ENCODE measurements at regions not wholly inside any gene's neighbourhood (a gene's known extent, or its start where the extent isn't known, plus 50 kb on each side); places are given as distances from the start of the nearest gene placed in this dataset.

DNA sequence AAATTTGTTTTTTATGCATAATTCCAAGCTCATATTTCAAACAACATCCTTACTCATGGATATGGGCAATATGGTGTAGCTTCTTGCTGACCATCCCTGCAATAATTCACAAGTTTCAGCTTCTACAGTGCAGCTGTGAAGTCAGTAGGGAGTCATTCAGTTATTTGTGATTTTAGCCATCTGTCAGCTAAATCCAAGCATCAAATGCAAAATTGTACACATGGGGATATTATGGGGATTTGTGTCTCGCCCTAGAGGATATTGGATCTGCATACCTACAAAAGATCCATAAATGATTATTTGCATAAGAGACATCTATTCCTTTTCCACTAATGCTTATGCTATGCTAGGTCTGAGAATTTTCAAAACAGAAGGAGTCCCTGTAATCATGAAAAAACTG is 217.9 kb upstream of the SLITRK5 start:
- TF ChIP-seq, protein P1, sequence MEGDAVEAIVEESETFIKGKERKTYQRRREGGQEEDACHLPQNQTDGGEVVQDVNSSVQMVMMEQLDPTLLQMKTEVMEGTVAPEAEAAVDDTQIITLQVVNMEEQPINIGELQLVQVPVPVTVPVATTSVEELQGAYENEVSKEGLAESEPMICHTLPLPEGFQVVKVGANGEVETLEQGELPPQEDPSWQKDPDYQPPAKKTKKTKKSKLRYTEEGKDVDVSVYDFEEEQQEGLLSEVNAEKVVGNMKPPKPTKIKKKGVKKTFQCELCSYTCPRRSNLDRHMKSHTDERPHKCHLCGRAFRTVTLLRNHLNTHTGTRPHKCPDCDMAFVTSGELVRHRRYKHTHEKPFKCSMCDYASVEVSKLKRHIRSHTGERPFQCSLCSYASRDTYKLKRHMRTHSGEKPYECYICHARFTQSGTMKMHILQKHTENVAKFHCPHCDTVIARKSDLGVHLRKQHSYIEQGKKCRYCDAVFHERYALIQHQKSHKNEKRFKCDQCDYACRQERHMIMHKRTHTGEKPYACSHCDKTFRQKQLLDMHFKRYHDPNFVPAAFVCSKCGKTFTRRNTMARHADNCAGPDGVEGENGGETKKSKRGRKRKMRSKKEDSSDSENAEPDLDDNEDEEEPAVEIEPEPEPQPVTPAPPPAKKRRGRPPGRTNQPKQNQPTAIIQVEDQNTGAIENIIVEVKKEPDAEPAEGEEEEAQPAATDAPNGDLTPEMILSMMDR (IDR thresholded peaks at IDR 0.05): no peak
- no peak for TF ChIP-seq ZFX (IDR thresholded peaks at IDR 0.05; ENCODE audit: borderline replicate concordance)

Measured in 22Rv1 (cell line).